ENCODE measurements at regions not wholly inside any gene's neighbourhood (a gene's known extent, or its start where the extent isn't known, plus 50 kb on each side); places are given as distances from the start of the nearest gene placed in this dataset.
A peak's percentile ranks its signal among the peaks of the same experiment; 100 is the strongest.
"Not testable (repeated sequence)": the region's sequence is repeated elsewhere in the genome, so short reads cannot be mapped to it uniquely, and the experiment has no call there.

DNA sequence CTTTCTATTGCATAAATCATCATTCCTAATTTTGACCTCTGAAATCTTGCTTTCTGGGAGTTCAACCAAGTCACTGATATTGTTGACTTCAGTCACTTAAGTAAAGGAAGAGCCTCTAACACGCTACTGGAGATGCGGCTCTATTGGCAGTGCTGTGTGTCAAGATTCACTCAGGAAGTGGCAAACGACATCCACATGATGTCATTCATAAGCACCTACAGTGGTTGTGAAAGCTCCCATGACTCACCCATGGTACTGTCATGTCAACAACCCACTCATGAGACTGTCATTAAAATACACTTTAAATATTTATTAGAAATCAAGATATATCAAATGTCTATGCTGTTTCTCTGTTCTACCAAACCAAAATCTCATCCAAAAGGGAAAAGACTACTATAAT is 52.5 kb upstream of the LHFPL3 start:
- SMC1A ChIA-PET (ENCODE audit: uncharacterized antibody, unreplicated experiment) = no interaction called here
- CTCF ChIA-PET = interaction anchor here (1.3 kb wide), 1 partner anchor 9 kb away, joined by 4 read pairs; no protein-coding TSS in a partner anchor
- WGBS (ENCODE audit: insufficient coverage, insufficient replicate concordance, low lambda C conversion rate, missing lambda C conversion rate) = 41% methylated on average over 3 of the region's 3 CpGs
- no peak overlapping the region for H3K27ac ChIP-seq (ENCODE audit: control insufficient read depth, insufficient read depth)
- no peak for TF ChIP-seq ZNF207 (IDR thresholded peaks at IDR 0.05; ENCODE audit: borderline replicate concordance)
- no peaks in the 10 kb centered on the region for H3K79me2 ChIP-seq (ENCODE audit: control insufficient read depth, insufficient read depth, low read length)
- H3K9ac ChIP-seq (ENCODE audit: control insufficient read depth, insufficient read depth, low read length) = no peak overlapping the region
- BruUV-seq (replicated peaks) = no TSS peak
- H3K27me3 ChIP-seq (replicated peaks in 1 of 2; ENCODE audit: control insufficient read depth in 2 of 2, insufficient read depth in 2 of 2, low read length in 1 of 2) = no peaks in the 10 kb centered on the region
- H3K9me3 ChIP-seq (replicated peaks; ENCODE audit: control insufficient read depth, insufficient read depth, low read length) = no peaks in the 10 kb centered on the region; the same call in 2 of the 3 replicates
- no peak overlapping the region for H2AFZ ChIP-seq (ENCODE audit: control insufficient read depth, low read depth, low read length)
- H4K20me1 ChIP-seq (ENCODE audit: control insufficient read depth, insufficient read depth) = no peaks in the 10 kb centered on the region
- ATAC-seq (peak; percentile 51; the same call in 2 of the 3 replicates), FAIRE-seq (no peak), DNase-seq (ENCODE audit: low read depth, low spot score) (no peak)
- no peaks in the 10 kb centered on the region for H3K36me3 ChIP-seq (ENCODE audit: control insufficient read depth in 2 of 2, insufficient read depth in 2 of 2, low read length in 1 of 2)
- intact Hi-C loops (cut with micrococcal nuclease; ENCODE audit: unreplicated experiment) (no loop called here), in situ Hi-C loops (cut with MboI) (no loop called here)
- POLR2A ChIA-PET = no interaction called here
- H3K4me1 ChIP-seq (ENCODE audit: control insufficient read depth, insufficient read depth, low read length) = no peaks in the 10 kb centered on the region
- RAD21 ChIA-PET (ENCODE audit: unreplicated experiment) = no interaction called here
- no peak overlapping the region for H3K4me2 ChIP-seq (ENCODE audit: control insufficient read depth, insufficient read depth)
- H3K4me3 ChIP-seq = no peak overlapping the region

DNA sequence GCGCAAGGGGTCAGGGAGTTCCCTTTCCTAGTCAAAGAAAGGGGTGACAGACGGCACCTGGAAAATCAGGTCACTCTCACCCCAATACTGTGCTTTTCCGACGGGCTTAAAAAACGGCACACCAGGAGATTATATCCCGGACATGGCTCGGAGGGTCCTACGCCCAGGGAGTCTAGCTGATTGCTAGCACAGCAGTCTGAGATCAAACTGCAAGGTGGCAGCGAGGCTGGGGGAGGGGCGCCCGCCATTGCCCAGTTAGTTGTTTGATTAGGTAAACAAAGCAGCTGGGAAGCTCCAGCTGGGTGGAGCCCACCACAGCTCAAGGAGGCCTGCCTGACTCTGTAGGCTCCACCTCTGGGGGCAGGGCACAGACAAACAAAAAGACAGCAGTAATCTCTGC is 51.7 kb upstream of the LHFPL3 start:
- H3K9me3 ChIP-seq (replicated peaks; ENCODE audit: control insufficient read depth, insufficient read depth, low read length); in situ Hi-C loops (cut with MboI); H3K4me2 ChIP-seq (ENCODE audit: control insufficient read depth, insufficient read depth); H3K27me3 ChIP-seq (replicated peaks in 1 of 2; ENCODE audit: control insufficient read depth in 2 of 2, insufficient read depth in 2 of 2, low read length in 1 of 2); POLR2A ChIA-PET; FAIRE-seq; intact Hi-C loops (cut with micrococcal nuclease; ENCODE audit: unreplicated experiment); RAD21 ChIA-PET (ENCODE audit: unreplicated experiment); H3K9ac ChIP-seq (ENCODE audit: control insufficient read depth, insufficient read depth, low read length); SMC1A ChIA-PET (ENCODE audit: uncharacterized antibody, unreplicated experiment); ATAC-seq; H3K4me3 ChIP-seq; BruUV-seq (replicated peaks); H2AFZ ChIP-seq (ENCODE audit: control insufficient read depth, low read depth, low read length); H4K20me1 ChIP-seq (ENCODE audit: control insufficient read depth, insufficient read depth); H3K36me3 ChIP-seq (ENCODE audit: control insufficient read depth in 2 of 2, insufficient read depth in 2 of 2, low read length in 1 of 2); H3K79me2 ChIP-seq (ENCODE audit: control insufficient read depth, insufficient read depth, low read length); H3K4me1 ChIP-seq (ENCODE audit: control insufficient read depth, insufficient read depth, low read length); DNase-seq (ENCODE audit: low read depth, low spot score); CTCF ChIA-PET; H3K27ac ChIP-seq (ENCODE audit: control insufficient read depth, insufficient read depth): not testable (repeated sequence)
- 42% methylated on average over 9 of the region's 11 CpGs for WGBS (ENCODE audit: insufficient coverage, insufficient replicate concordance, low lambda C conversion rate, missing lambda C conversion rate)

Data from GM12878 (cell line).